GM18517 (cell line): ENCODE measurements at regions not wholly inside any gene's neighbourhood (a gene's known extent, or its start where the extent isn't known, plus 50 kb on each side); places are given as distances from the start of the nearest gene placed in this dataset.
A peak's percentile ranks its signal among the peaks of the same experiment; 100 is the strongest.
"Not testable (repeated sequence)": the region's sequence is repeated elsewhere in the genome, so short reads cannot be mapped to it uniquely, and the experiment has no call there.

Experiments used
- ATAC-seq: cut with Tn5 transposase; IDR thresholded peaks from one replicate; pipeline ENCODE4 v1.9.1; 2021; ENCODE audit warnings: mild to moderate bottlenecking, moderate library complexity; ENCODE audit not compliant: unreplicated experiment

DNA sequence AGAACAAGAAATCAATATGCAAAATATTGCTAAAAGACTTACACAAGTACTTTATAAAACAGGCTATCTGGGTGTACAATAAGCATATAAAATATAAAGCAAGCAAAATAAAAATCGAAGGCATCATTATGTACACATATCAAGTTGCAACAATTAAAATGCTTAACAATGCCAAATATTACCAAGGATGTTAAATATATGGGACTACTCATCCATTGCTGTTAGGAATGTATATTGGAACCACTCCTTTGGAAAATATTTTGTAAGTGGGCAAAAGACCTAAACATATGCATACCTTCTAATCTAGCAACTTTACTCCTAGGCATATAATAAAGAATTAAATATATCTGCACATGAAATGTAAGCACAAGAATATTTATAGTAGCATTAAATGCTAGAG is 632.6 kb upstream of the COX7C start:
- no peak for ATAC-seq

DNA sequence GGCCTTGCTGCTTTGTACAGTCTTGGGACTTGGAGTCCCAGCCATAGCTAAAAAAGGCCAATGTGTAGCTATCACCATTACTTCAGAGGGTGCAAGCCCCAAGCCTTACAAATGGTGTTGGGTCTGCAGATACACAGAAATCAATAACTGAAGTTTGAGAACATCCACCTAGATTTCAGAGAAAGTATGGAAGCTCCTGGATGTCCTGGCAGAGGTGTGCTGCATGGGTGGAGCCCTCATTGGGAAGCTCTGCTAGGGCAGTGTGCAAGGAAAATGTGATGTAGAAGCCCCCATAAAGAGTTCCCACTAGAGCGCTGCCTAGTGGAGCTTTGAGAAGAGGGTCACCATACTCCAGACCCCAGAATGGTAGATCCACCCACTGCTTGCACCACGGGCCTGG is 626.7 kb upstream of the COX7C start:
- ATAC-seq = no peak

GRCh38 chr5:85994653-85995052 is 623.1 kb upstream of the COX7C start:
- not testable (repeated sequence) for ATAC-seq

DNA sequence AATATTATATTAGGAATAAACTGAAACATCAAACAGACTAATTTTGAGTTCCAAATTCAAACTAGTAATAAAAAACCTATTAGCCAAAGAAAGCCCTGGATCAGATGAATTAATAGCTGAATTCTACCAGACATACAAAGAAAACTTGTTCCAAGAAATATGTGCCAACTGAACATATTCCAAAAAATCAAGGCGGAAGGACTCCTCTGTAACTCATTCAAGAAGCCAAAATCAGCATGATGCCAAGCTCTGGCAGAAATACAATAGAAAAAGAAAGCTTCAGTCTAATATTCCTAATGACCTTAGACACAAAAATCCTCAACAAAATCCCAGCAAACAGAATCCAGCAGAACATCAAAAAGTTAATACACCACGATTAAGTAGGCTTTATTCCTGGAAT is 619.1 kb upstream of the COX7C start:
- ATAC-seq = no peak

DNA sequence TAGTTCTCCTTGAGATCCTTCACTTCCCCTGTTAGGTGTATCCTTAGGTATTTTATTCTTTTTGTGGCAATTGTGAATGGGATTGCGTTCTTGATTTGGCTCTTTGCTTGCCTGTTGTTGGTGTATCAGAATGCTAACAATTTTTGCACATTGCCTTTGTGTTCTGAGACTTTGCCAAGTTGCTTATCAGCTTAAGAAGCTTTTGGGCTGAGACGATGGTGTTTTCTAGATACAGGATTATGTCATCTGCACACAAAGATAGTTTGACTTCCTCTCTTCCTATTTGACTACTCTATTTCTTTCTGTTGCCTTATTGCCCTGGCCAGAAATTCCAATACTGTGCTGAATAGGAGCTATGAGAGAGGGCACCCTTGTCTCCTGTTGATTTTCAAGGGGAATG is 609.4 kb upstream of the COX7C start:
- ATAC-seq = no peak

DNA sequence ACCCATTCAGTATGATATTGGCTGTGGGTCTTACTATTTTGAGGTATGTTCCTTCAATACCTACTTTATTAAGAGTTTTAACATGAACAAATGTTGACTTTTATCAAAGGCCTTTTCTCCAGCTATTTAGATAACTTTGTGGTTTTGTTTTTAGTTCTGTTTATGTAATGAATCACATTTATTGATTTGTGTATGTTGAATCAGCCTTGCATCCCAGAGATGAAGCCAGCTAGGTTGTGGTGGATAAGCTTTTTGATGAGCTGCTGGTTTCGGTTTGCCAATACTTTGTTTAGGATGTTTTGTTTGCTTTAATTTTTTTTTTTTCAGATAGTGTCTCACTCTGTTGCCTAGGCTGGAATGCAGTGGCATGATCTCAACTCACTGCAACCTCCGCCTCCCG is 609.0 kb upstream of the COX7C start:
- ATAC-seq = no peak

- no peak for ATAC-seq
Measured at GRCh38 chr5:86011937-86012336, 605.8 kb upstream of the COX7C start.

DNA sequence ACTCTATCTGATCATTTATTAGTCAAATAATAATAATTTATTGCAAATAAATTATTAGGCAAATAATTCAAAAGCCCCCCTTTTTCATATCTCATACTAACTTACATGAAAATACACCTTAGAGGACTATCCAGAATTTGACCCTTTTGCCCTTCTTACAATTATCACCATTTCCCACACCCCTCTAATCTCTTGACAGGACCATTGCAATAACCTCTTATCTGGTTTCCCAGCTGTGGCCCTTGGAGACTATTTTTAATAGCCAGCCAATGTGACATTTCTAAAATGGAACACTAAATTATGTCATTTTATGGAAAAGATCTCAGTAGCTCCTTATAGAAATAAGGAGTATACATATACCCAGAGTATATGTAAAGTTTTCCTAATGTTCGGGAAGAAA is 588.4 kb upstream of the COX7C start:
- ATAC-seq = no peak

- ATAC-seq = no peak
Measured at GRCh38 chr5:86030753-86031152, 587.0 kb upstream of the COX7C start.

GRCh38 chr5:86038566-86038965 is 579.2 kb upstream of the COX7C start:
- no peak for ATAC-seq

DNA sequence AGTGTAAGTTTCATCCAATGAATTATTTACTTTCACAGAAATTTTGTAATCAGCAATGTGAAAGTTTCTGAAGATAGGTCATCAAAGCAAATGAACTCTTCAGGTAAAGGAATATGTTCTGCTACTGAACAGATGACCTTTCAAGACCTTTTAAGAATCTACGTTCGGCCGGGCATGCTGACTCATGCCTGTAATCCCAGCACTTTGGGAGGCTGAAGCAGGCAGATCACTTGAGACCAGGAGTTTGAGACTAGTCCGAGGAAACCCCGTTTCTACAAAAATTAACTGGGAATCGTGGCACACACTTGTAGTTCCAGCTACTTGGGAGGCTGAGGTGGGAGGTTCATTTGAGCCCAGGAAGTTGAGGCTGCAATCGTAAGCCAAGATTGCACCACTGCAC is 578.4 kb upstream of the COX7C start:
- ATAC-seq = no peak

DNA sequence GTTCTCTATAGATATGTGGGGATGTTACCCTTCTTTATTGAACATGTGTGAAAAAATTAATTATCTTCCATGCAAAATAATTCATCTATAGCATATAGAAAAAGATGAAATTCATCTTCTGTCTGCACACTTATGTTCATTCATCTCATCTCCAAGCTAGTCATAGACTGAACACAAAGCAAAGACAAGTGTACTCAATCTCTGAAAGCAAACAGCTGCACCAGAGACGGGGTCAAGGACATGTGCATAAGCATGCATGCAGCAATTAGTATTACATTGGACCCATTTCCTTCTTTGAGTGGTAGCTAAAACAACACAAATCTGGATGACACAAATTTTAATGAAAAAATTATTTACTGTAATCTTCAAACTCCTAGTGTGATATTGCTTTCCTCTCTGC is 547.0 kb upstream of the COX7C start:
- ATAC-seq = no peak

- no peak for ATAC-seq
Measured at GRCh38 chr5:86074297-86074696, 543.4 kb upstream of the COX7C start.

DNA sequence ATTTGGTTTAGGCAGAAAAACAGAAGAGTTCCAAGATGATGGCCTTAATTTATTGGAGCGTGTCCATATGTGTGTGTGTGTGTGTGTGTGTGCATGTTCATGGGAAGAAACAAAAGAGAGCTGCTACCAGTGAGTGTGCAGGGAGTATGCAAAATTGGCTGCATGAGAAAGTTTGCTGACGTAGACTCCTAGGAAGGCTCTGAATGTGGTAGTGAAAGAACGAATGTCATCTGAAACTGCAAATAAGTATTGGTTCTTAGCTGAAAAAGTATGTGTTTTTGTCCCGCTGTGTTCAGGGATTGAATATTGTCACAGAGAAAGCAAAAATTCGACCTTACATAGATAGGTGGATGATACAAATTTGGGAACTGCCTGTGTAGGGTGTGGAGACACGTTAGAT is 542.6 kb upstream of the COX7C start:
- no peak for ATAC-seq

DNA sequence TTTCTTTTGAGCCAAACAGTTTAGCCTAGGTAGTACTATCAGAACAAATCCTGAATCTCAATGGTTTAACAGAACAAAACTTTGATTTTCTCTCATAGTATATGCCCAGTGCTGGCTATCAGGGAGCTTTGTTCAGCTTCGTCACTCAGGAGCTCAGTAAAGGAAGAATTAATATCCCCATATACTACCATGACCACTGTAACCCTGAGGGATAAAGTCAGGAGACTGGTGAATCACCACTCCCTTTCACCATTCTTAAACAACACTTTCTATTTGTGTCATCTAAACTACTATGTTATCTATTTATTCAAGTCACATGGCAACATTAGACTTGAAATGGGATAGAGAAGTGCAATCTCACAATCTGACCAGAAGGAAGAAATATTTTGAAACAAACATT is 522.6 kb upstream of the COX7C start:
- ATAC-seq = no peak

DNA sequence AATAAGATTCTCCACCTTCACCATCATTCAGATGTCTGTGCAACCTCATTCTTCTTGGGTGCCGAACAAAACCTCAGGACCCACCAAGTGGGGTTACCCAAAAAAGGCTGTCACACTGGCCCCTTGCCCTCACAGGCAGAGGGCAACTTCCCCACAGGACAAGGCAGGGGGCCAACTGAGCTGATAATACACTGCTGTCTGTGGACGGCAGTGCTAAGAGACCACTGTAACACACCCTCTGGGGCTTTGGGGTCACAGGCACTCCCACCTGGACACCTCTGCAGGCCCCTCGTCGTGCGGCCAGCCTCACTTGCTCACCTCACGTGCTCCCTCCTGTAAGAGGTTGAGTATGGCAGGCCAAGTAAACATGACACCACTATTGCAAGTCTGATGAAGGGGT is 515.8 kb upstream of the COX7C start:
- ATAC-seq = no peak

DNA sequence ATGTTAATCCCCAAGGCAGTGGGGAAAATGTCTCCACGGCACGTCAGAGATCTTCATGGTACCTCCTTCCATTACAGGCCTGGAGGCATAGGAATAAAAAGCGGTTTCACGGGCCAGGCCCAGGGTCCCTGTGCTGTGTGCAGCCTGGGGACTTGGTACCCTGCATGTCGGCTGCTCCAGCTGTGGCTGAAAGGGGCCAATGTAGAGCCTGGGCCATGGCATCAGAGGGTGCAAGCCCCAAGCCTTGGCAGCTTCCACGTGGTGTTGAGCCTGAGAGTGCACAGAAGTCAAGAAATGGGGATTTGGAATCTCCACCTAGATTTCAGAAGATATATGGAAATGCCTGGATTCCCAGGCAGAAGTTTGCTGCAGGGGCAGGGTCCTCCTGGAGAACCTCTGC is 508.9 kb upstream of the COX7C start:
- ATAC-seq = no peak

GRCh38 chr5:86112249-86112648 is 505.5 kb upstream of the COX7C start:
- ATAC-seq = no peak

DNA sequence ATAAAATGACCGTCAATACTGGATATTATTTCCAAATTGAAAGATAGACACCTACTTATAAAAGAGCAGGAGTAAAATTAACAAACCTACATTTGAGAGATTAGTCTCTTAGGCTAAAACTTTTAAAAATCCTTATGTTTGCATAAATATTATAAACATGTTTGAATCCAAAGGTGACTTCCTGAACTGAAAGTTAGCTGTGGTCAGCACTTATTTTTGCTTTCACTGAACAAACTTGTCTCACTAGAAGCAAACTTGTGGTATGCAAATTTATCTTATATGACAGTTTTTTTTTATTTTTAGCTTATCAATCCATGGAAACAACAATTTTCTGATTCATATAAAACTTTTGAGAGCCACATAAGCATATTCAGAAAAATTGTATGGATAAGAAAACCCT is 502.6 kb upstream of the COX7C start:
- ATAC-seq = no peak

DNA sequence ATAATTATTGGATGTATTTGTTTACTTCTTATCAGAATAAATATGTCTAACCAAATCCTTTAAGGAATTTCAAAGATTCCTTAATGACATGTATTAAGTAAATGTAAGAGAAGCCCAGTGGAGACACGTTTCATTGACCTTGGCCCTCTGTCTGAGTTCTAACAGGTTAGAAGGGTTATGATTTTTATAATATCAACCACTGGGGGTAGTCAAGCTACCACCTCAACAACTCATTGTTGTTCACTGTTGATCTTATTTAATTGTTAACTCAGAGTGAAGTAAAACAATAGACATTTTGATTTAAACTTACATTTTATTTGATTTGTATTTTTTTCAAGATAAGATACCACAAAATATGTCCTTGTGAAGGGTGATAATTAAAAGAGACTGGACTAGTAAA is 499.2 kb upstream of the COX7C start:
- ATAC-seq = peak; percentile 69

DNA sequence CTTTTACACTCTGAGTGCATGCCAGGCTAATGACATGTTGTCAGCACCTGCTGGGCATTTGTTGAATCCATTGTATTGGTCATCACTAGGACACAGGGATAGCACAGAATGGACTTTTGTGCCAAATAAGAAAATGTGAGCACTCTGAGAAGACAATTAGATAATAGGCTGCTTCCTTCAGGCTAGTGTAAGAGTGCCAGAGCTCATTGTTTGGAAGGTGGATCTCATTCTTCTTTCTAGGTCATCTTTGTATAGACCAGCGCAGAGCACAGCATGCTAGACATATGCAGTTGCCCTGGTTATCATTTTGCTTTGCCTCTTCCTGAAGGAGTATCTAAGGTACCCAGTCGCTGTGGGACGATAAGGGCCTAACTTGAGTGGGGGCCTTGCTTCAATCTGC is 493.4 kb upstream of the COX7C start:
- no peak for ATAC-seq

- no peak for ATAC-seq
Measured at GRCh38 chr5:86125731-86126601, 491.8 kb upstream of the COX7C start.

DNA sequence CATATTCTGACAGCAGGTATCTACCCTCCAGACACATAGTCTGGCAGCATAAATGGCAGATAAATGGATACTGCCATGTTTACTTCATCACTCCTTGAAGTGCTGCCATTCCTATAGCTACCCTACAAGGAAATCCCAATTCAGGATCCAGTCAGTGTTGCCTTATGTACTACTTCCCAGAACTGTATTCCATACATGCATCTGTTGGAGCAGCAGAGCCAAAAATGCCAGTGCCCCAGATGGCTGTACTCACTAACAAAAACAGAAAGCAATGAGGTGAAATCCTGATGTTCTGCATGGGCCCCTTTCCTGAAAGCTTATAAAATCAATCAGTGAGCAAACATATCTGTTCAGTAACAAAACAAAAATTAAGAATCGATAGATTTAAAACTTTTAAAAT is 490.0 kb upstream of the COX7C start:
- ATAC-seq = no peak
